ENCODE measurements at regions not wholly inside any gene's neighbourhood (a gene's known extent, or its start where the extent isn't known, plus 50 kb on each side); places are given as distances from the start of the nearest gene placed in this dataset.

DNA sequence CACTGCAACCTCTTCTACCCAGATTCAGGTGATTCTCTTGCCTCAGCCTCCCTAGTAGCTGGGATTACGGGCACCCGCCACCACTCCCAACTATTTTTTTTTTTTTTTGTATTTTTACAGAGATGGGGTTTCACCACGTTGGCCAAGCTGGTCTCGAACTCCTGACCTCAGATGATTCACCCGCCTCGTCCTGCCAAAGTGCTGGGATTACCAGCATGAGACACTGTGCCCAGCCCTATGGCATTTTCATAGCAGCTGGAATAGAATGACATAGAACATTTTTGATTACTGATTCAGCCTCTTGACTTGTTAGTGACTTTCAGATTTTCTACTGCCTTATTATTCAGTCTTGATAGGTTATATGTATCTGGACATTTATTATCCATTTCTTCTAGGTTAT lies 1046.2 kb downstream of the AMY1C start:
- intact Hi-C loops (cut with DNase I), result no loop called here
- no peaks in the 10 kb centered on the region for H3K27me3 ChIP-seq
- DNase-seq (no peak), FAIRE-seq (no peak), ATAC-seq (no peak)
- no peak overlapping the region for H3K4me3 ChIP-seq
- no peaks in the 10 kb centered on the region for H3K9me3 ChIP-seq
- no peak overlapping the region for H3K27ac ChIP-seq
- TF ChIP-seq CTCF (IDR thresholded peaks at IDR 0.05), result no peak
- no peaks in the 10 kb centered on the region for H3K36me3 ChIP-seq
- H3K4me1 ChIP-seq, result no peaks in the 10 kb centered on the region
- whole genome bisulfite sequencing, 2 donors, result 74 to 86% methylated on average over 6 of the region's 6 CpGs

DNA sequence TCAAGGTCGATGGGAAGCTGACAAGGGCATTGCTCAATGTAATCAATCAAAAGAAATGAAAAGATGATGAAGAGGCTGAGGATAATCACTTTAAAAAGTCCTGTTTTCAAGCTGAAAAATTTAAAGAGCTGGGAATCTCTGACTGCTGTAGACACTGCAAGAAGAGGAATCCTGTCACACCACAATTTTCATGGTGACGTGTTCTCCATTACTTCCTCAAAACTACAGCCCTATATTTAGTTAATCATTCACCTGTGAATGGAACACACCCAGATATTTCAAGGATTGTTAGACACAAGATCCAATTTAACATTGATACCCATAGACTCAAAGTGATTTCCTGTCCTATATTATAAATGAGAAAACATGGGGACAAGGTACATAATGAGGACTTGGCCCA lies 1048.3 kb downstream of the AMY1C start:
- no peak overlapping the region for H3K27ac ChIP-seq
- H3K27me3 ChIP-seq, result no peaks in the 10 kb centered on the region
- no peaks in the 10 kb centered on the region for H3K4me1 ChIP-seq
- no peak for TF ChIP-seq CTCF (IDR thresholded peaks at IDR 0.05)
- no peak for DNase-seq
- H3K4me3 ChIP-seq, result no peak overlapping the region
- ATAC-seq, result peak in 1 of 4 donors; percentile 58
- FAIRE-seq, result no peak
- WGBS, 2 donors, result 15% methylated on average over 2 of the region's 2 CpGs
- intact Hi-C loops (cut with DNase I), result no loop called here
- H3K9me3 ChIP-seq, result no peaks in the 10 kb centered on the region
- H3K36me3 ChIP-seq, result no peaks in the 10 kb centered on the region

DNA sequence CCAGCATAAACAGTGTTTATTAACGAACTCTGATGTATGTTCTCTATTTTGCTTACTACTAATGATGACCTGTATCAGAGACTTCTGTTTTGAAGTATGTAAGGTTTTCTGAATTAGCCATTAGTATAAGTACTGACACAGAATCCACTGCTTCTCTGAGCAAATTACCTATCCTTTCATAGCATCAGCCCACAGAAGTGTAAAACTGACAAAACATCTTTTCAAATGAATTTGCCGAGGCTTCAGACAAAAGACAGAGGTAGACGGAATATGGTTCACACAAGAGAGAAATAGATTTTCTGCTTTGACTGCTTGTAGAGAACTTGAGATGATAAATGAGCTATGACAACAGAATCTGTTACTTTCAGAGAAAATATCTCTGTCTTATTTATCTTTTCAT lies 1051.6 kb downstream of the AMY1C start:
- 59 to 60% methylated on average over 3 of the region's 3 CpGs for WGBS, 2 donors
- Histone ChIP-seq H3K27me3 (no peaks in the 10 kb centered on the region), H3K36me3 (no peaks in the 10 kb centered on the region), H3K9me3 (no peaks in the 10 kb centered on the region), H3K4me3 (no peak overlapping the region), H3K27ac (no peak overlapping the region), H3K4me1 (no peaks in the 10 kb centered on the region)
- no peak for DNase-seq
- TF ChIP-seq CTCF (IDR thresholded peaks at IDR 0.05), result no peak
- ATAC-seq, result no peak
- intact Hi-C loops (cut with DNase I), result no loop called here
- FAIRE-seq, result no peak

DNA sequence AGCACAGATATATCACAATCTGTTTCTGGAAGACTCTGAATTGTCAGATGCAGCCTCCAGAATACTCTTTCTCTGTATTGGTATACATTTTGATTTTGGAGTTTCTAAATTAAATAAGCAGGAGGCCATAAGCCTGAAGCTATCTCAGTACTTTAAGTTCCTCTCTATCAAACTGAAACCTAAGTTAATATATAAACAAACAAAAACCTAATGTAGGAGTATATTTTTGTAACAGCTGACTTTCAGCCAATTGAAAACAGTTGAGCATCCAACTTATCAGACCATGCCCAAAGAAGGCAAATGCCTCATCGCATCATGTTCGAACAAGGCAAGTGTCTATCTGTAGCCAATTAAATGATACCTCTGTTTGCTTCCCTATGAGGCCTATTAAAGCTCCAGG lies 1054.4 kb downstream of the AMY1C start:
- Histone ChIP-seq H3K36me3 (no peaks in the 10 kb centered on the region), H3K4me3 (no peak overlapping the region), H3K27ac (no peak overlapping the region), H3K27me3 (no peaks in the 10 kb centered on the region), H3K4me1 (no peaks in the 10 kb centered on the region), H3K9me3 (no peaks in the 10 kb centered on the region)
- 69 to 88% methylated on average over 2 of the region's 2 CpGs for WGBS, 2 donors
- DNase-seq (no peak), FAIRE-seq (no peak), ATAC-seq (no peak)
- TF ChIP-seq CTCF (IDR thresholded peaks at IDR 0.05), result no peak
- intact Hi-C loops (cut with DNase I), result no loop called here

DNA sequence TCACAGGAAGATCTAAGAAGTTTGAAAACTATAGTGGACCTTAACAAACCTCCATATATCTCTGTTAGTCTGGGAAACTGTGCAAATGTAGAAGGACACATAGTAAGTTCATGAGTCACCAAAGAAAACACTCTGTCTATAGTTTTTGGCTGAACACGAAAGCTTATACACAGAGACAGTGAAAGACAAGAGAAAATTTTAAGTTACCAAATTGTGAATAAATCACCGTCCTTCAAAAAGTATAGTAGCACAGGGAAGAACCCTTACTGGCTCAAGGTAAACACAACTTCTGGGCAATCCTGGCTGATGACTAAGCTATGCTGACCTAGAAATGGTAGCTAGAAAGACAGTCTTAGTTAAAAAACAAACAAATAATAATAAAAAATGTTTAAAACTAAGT lies 1057.9 kb downstream of the AMY1C start:
- no peak for ATAC-seq
- H3K4me3 ChIP-seq, result no peak overlapping the region
- no peak overlapping the region for H3K27ac ChIP-seq
- no peak for FAIRE-seq
- H3K36me3 ChIP-seq, result no peaks in the 10 kb centered on the region
- no peaks in the 10 kb centered on the region for H3K4me1 ChIP-seq
- H3K9me3 ChIP-seq, result no peaks in the 10 kb centered on the region
- WGBS, 2 donors, result 50 to 61% methylated on average over 2 of the region's 2 CpGs
- intact Hi-C loops (cut with DNase I), result no loop called here
- no peak for DNase-seq
- no peak for TF ChIP-seq CTCF (IDR thresholded peaks at IDR 0.05)
- H3K27me3 ChIP-seq, result no peaks in the 10 kb centered on the region

Data from pancreas (tissue), 10 donors.